AML-193 (cell line): ENCODE measurements at regions not wholly inside any gene's neighbourhood (a gene's known extent, or its start where the extent isn't known, plus 50 kb on each side); places are given as distances from the start of the nearest gene placed in this dataset.

Experiments
- DNase-seq, 2 experiments: peaks; one replicate each; lab custom pipeline; 2025; lab: John Stamatoyannopoulos, UW

GRCh38 chr2:19235308-19235707 lies 123.1 kb downstream of the OSR1 start:
- no peak for DNase-seq

- DNase-seq = no peak
These were observed 126.1 kb downstream of the OSR1 start for GRCh38 chr2:19232312-19232711.

- DNase-seq = no peak
These were observed 126.8 kb downstream of the OSR1 start for GRCh38 chr2:19231625-19232024.

GRCh38 chr2:19230626-19231025 lies 127.8 kb downstream of the OSR1 start:
- no peak for DNase-seq

- no peak for DNase-seq
These were observed 129.7 kb downstream of the OSR1 start for GRCh38 chr2:19228715-19229114.

- no peak for DNase-seq
These were observed 130.2 kb downstream of the OSR1 start for GRCh38 chr2:19228181-19228593.

- DNase-seq = no peak
These were observed 131.6 kb downstream of the OSR1 start for GRCh38 chr2:19226871-19227270.

- DNase-seq = no peak
These were observed 132.0 kb downstream of the OSR1 start for GRCh38 chr2:19226386-19226785.

- DNase-seq = no peak
These were observed 132.5 kb downstream of the OSR1 start for GRCh38 chr2:19225931-19226330.

GRCh38 chr2:19225126-19225525 lies 133.3 kb downstream of the OSR1 start:
- no peak for DNase-seq

GRCh38 chr2:19224486-19224885 lies 133.9 kb downstream of the OSR1 start:
- no peak for DNase-seq

GRCh38 chr2:19224011-19224410 lies 134.4 kb downstream of the OSR1 start:
- no peak for DNase-seq

- no peak for DNase-seq
These were observed 139.4 kb downstream of the OSR1 start for GRCh38 chr2:19219060-19219459.

GRCh38 chr2:19218166-19218565 lies 140.3 kb downstream of the OSR1 start:
- DNase-seq = no peak

GRCh38 chr2:19216676-19217602 lies 141.5 kb downstream of the OSR1 start:
- no peak for DNase-seq

GRCh38 chr2:19216238-19216637 lies 142.2 kb downstream of the OSR1 start:
- DNase-seq = no peak

GRCh38 chr2:19214682-19215391 lies 143.6 kb downstream of the OSR1 start:
- DNase-seq = no peak

- no peak for DNase-seq
These were observed 148.7 kb downstream of the OSR1 start for GRCh38 chr2:19209575-19210341.

- DNase-seq = no peak
These were observed 149.8 kb downstream of the OSR1 start for GRCh38 chr2:19208479-19209199.

- DNase-seq = no peak
These were observed 151.0 kb downstream of the OSR1 start for GRCh38 chr2:19207452-19207851.

- no peak for DNase-seq
These were observed 152.4 kb downstream of the OSR1 start for GRCh38 chr2:19205983-19206533.
